ENCODE measurements at regions not wholly inside any gene's neighbourhood (a gene's known extent, or its start where the extent isn't known, plus 50 kb on each side); places are given as distances from the start of the nearest gene placed in this dataset.

DNA sequence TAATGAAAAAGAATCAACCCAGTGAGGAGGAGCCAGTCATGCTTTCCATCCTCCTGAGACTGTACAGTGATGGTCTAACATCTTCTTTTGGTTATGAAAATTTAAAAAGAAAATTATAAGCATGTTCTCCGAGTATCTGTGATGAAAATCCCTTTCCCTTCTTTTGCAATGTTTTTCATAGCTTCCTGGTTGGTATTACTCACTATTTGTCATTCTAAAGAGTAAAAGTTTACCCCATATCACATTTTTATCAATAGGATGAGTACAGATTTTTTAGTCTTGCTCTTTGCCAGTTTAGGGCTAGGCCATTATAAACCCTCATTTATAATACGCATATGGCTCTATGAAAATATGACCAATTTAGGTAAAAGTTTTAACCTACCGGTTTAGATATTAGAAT lies 564.1 kb downstream of the SUCLG1 start:
- TF ChIP-seq EZH2 (IDR thresholded peaks at IDR 0.05; ENCODE audit: borderline replicate concordance, low read depth, low read length, poor library complexity, severe bottlenecking), result no peak
- TF ChIP-seq, protein P1, sequence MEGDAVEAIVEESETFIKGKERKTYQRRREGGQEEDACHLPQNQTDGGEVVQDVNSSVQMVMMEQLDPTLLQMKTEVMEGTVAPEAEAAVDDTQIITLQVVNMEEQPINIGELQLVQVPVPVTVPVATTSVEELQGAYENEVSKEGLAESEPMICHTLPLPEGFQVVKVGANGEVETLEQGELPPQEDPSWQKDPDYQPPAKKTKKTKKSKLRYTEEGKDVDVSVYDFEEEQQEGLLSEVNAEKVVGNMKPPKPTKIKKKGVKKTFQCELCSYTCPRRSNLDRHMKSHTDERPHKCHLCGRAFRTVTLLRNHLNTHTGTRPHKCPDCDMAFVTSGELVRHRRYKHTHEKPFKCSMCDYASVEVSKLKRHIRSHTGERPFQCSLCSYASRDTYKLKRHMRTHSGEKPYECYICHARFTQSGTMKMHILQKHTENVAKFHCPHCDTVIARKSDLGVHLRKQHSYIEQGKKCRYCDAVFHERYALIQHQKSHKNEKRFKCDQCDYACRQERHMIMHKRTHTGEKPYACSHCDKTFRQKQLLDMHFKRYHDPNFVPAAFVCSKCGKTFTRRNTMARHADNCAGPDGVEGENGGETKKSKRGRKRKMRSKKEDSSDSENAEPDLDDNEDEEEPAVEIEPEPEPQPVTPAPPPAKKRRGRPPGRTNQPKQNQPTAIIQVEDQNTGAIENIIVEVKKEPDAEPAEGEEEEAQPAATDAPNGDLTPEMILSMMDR (conservative IDR thresholded peaks at IDR 0.05; ENCODE audit: low read depth, low read length), result no peak

Data from A673 (cell line).